GM23338 (cell line): ENCODE measurements at regions not wholly inside any gene's neighbourhood (a gene's known extent, or its start where the extent isn't known, plus 50 kb on each side); places are given as distances from the start of the nearest gene placed in this dataset.

Source experiments
- CREB1 ChIP-seq: fragments of 250-450 bp; sonication (Bioruptor Pico); IDR thresholded peaks from 2 replicates; pipeline ENCODE4 v1.5.0; 2020; ENCODE audit warnings: low read depth, mild to moderate bottlenecking, moderate library complexity
- CTCF ChIP-seq, 2 experiments: fragments of 200-600 bp in 1 of 2; sonication (generic) in 1 of 2; conservative IDR thresholded peaks; 2 replicates each; pipeline versions ENCODE4 v1.5.1 to v1.6.1; 2016 to 2017; ENCODE audit warnings: antibody characterized with exemption in 2 of 2, low read depth in 2 of 2, mild to moderate bottlenecking in 2 of 2, moderate library complexity in 1 of 2
- ETS1 ChIP-seq: IDR thresholded peaks from 2 replicates; pipeline ENCODE4 v1.6.1; 2016; ENCODE audit warnings: antibody characterized with exemption
- EZH2 ChIP-seq: fragments of 200-600 bp; sonication (generic); IDR thresholded peaks from one replicate; pipeline ENCODE4 v1.8.0; 2017; ENCODE audit warnings: antibody characterized with exemption, mild to moderate bottlenecking, low read depth; ENCODE audit not compliant: unreplicated experiment
- EZH2phosphoT487 ChIP-seq: fragments of 200-600 bp; sonication (generic); IDR thresholded peaks from one replicate; pipeline ENCODE4 v1.8.1; 2018; ENCODE audit warnings: antibody characterized with exemption; ENCODE audit not compliant: unreplicated experiment
- JUNB ChIP-seq: IDR thresholded peaks from one replicate; pipeline ENCODE4 v1.6.1; 2016; ENCODE audit warnings: antibody characterized with exemption; ENCODE audit not compliant: unreplicated experiment
- NANOG ChIP-seq: IDR thresholded peaks from 2 replicates; pipeline ENCODE4 v1.6.1; 2016; ENCODE audit warnings: antibody characterized with exemption, borderline replicate concordance
- POLR2AphosphoS5 ChIP-seq: IDR thresholded peaks from 2 replicates; pipeline ENCODE4 v1.6.1; 2016; ENCODE audit warnings: antibody characterized with exemption, low read depth
- REST ChIP-seq: IDR thresholded peaks from one replicate; pipeline ENCODE4 v1.6.1; 2018; ENCODE audit warnings: antibody characterized with exemption; ENCODE audit not compliant: unreplicated experiment
- STAT1 ChIP-seq: IDR thresholded peaks from one replicate; pipeline ENCODE4 v1.6.1; 2016; ENCODE audit warnings: antibody characterized with exemption; ENCODE audit not compliant: unreplicated experiment
- ZNF114 ChIP-seq: fragments of 250-450 bp; sonication (Bioruptor Pico); IDR thresholded peaks from 2 replicates; pipeline ENCODE4 v1.5.0; 2020; ENCODE audit warnings: mild to moderate bottlenecking, moderate library complexity
- ZNF331 ChIP-seq: fragments of 250-450 bp; sonication (Bioruptor Pico); IDR thresholded peaks from 2 replicates; pipeline ENCODE4 v1.5.0; 2020; ENCODE audit warnings: low read depth, mild to moderate bottlenecking, moderate library complexity
- ZNF462 ChIP-seq: fragments of 250-450 bp; sonication (Bioruptor Pico); IDR thresholded peaks from 2 replicates; pipeline ENCODE4 v1.5.0; 2020; ENCODE audit warnings: mild to moderate bottlenecking, moderate library complexity

- TF ChIP-seq CTCF (conservative IDR thresholded peaks at IDR 0.05; ENCODE audit: low read depth in 2 of 2) (no peak), CREB1 (CRISPR knock-in tag) (no peak), EZH2 (no peak), POLR2AphosphoS5 (no peak), EZH2phosphoT487 (no peak), REST (no peak), STAT1 (no peak), ZNF462 (CRISPR knock-in tag) (no peak), ZNF114 (CRISPR knock-in tag) (no peak), ETS1 (no peak), ZNF331 (CRISPR knock-in tag) (no peak), JUNB (no peak), NANOG (no peak)
Measured at GRCh38 chr4:38268108-38268820, 308.1 kb downstream of the PTTG2 start.
